ENCODE measurements at regions not wholly inside any gene's neighbourhood (a gene's known extent, or its start where the extent isn't known, plus 50 kb on each side); places are given as distances from the start of the nearest gene placed in this dataset.

DNA sequence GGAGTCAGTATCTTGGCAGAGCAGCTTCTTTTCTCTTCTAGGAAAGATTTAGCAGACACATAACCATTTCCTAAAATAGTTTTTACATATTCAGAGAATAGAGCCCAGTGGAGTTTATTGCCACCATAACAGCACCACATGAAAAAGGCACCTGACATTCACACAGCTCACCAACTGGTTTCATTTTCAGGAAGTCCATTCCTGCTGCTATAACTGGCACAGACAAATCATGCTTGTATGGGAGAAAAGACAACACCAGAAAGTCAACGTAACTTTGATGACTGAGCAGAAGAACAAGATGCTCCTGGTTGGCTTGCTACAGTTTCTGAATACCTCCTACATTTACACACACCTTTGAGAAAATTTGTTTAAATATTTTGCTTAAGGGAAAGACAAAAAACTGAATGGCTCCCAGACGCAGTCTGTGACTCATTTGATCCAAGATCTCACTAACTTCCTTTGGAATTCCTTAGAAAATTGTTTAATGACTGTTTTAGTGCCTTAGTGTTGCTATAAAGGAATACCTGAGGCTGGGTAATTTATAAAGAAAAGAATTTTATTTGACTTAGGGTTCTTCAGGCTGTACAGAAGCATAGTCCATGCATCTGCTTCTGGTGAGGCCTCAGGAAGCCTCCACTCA is 1380.6 kb downstream of the CDH8 start:
- Histone ChIP-seq H3F3A (ENCODE audit: insufficient read depth, low read length, poor library complexity, severe bottlenecking) (no peaks in the 10 kb centered on the region), H3K4me2 (ENCODE audit: low read length) (no peak overlapping the region), H3K79me2 (replicated peaks; ENCODE audit: insufficient read depth, low read length) (no peaks in the 10 kb centered on the region), H3K36me3 (ENCODE audit: insufficient read depth, low read length) (no peaks in the 10 kb centered on the region), H2AFZ (ENCODE audit: low read depth, low read length) (no peak overlapping the region), H4K20me1 (ENCODE audit: insufficient read depth) (no peaks in the 10 kb centered on the region), H3K27me3 (ENCODE audit: insufficient read depth, low read depth, low read length) (no peaks in the 10 kb centered on the region), H3K4me3 (ENCODE audit: low read length) (no peak overlapping the region), H3K9ac (ENCODE audit: low read length) (no peak overlapping the region), H3K27ac (ENCODE audit: low read length) (no peak overlapping the region), H3K9me2 (ENCODE audit: insufficient read depth, low read length) (no peaks in the 10 kb centered on the region), H3K9me3 (ENCODE audit: low read length) (no peaks in the 10 kb centered on the region)
- no peak for TF ChIP-seq POLR2AphosphoS5 (IDR thresholded peaks at IDR 0.05)
- no peak for TF ChIP-seq TAF1 (IDR thresholded peaks at IDR 0.05; ENCODE audit: low read depth)
- no peak for TF ChIP-seq RAD21 (conservative IDR thresholded peaks at IDR 0.05)
- no peak for TF ChIP-seq EP300 (conservative IDR thresholded peaks at IDR 0.05; ENCODE audit: poor library complexity, severe bottlenecking)
- TF ChIP-seq MXI1 (conservative IDR thresholded peaks at IDR 0.05; ENCODE audit: poor library complexity, severe bottlenecking), result no peak
- no peak for TF ChIP-seq SMC3 (conservative IDR thresholded peaks at IDR 0.05; ENCODE audit: poor library complexity)
- TF ChIP-seq, protein P1, sequence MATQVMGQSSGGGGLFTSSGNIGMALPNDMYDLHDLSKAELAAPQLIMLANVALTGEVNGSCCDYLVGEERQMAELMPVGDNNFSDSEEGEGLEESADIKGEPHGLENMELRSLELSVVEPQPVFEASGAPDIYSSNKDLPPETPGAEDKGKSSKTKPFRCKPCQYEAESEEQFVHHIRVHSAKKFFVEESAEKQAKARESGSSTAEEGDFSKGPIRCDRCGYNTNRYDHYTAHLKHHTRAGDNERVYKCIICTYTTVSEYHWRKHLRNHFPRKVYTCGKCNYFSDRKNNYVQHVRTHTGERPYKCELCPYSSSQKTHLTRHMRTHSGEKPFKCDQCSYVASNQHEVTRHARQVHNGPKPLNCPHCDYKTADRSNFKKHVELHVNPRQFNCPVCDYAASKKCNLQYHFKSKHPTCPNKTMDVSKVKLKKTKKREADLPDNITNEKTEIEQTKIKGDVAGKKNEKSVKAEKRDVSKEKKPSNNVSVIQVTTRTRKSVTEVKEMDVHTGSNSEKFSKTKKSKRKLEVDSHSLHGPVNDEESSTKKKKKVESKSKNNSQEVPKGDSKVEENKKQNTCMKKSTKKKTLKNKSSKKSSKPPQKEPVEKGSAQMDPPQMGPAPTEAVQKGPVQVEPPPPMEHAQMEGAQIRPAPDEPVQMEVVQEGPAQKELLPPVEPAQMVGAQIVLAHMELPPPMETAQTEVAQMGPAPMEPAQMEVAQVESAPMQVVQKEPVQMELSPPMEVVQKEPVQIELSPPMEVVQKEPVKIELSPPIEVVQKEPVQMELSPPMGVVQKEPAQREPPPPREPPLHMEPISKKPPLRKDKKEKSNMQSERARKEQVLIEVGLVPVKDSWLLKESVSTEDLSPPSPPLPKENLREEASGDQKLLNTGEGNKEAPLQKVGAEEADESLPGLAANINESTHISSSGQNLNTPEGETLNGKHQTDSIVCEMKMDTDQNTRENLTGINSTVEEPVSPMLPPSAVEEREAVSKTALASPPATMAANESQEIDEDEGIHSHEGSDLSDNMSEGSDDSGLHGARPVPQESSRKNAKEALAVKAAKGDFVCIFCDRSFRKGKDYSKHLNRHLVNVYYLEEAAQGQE (IDR thresholded peaks at IDR 0.05; ENCODE audit: borderline replicate concordance), result no peak
- no peak for TF ChIP-seq EZH2 (IDR thresholded peaks at IDR 0.05; ENCODE audit: borderline replicate concordance, insufficient read depth, low read length, poor library complexity, severe bottlenecking)
- TF ChIP-seq CTCF (IDR thresholded peaks at IDR 0.05; ENCODE audit: poor library complexity, severe bottlenecking), result no peak

DNA sequence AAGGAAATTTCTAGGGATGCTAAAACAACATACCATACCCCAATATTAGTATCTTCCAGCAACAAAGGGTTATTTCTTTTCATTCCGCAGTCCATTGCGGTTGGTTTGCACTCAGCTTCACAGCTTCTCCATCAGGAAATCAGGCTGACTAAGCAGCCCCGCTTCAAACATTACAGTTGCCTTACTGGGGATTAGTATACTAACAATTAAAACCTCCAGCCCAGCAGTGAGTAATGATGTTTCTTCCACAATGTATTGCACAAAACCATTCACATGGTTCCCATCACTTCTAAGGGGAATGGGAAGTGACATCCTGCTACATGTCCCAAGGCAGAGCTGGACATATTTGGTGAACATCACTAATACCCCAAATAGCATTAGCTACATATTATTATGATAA is 1384.9 kb downstream of the CDH8 start:
- H3K79me2 ChIP-seq (replicated peaks; ENCODE audit: insufficient read depth, low read length), result no peaks in the 10 kb centered on the region
- no peaks in the 10 kb centered on the region for H3K27me3 ChIP-seq (ENCODE audit: insufficient read depth, low read depth, low read length)
- H3K9me2 ChIP-seq (ENCODE audit: insufficient read depth, low read length), result no peaks in the 10 kb centered on the region
- H3F3A ChIP-seq (ENCODE audit: insufficient read depth, low read length, poor library complexity, severe bottlenecking), result no peaks in the 10 kb centered on the region
- H2AFZ ChIP-seq (ENCODE audit: low read depth, low read length), result no peak overlapping the region
- TF ChIP-seq RAD21 (conservative IDR thresholded peaks at IDR 0.05) (no peak), TAF1 (IDR thresholded peaks at IDR 0.05; ENCODE audit: low read depth) (no peak), POLR2AphosphoS5 (IDR thresholded peaks at IDR 0.05) (no peak), EZH2 (IDR thresholded peaks at IDR 0.05; ENCODE audit: borderline replicate concordance, insufficient read depth, low read length, poor library complexity, severe bottlenecking) (no peak), MXI1 (conservative IDR thresholded peaks at IDR 0.05; ENCODE audit: poor library complexity, severe bottlenecking) (no peak), EP300 (conservative IDR thresholded peaks at IDR 0.05; ENCODE audit: poor library complexity, severe bottlenecking) (no peak), SMC3 (conservative IDR thresholded peaks at IDR 0.05; ENCODE audit: poor library complexity) (no peak), CTCF (IDR thresholded peaks at IDR 0.05; ENCODE audit: poor library complexity, severe bottlenecking) (no peak)
- TF ChIP-seq, protein P1 (IDR thresholded peaks at IDR 0.05; ENCODE audit: borderline replicate concordance), result no peak
- no peaks in the 10 kb centered on the region for H4K20me1 ChIP-seq (ENCODE audit: insufficient read depth)
- H3K4me2 ChIP-seq (ENCODE audit: low read length), result no peak overlapping the region
- no peak overlapping the region for H3K9ac ChIP-seq (ENCODE audit: low read length)
- no peak overlapping the region for H3K4me3 ChIP-seq (ENCODE audit: low read length)
- H3K27ac ChIP-seq (ENCODE audit: low read length), result no peak overlapping the region
- no peaks in the 10 kb centered on the region for H3K9me3 ChIP-seq (ENCODE audit: low read length)
- H3K36me3 ChIP-seq (ENCODE audit: insufficient read depth, low read length), result no peaks in the 10 kb centered on the region

Data from neural cell (in vitro differentiated cells).